ENCODE measurements at regions not wholly inside any gene's neighbourhood (a gene's known extent, or its start where the extent isn't known, plus 50 kb on each side); places are given as distances from the start of the nearest gene placed in this dataset.

DNA sequence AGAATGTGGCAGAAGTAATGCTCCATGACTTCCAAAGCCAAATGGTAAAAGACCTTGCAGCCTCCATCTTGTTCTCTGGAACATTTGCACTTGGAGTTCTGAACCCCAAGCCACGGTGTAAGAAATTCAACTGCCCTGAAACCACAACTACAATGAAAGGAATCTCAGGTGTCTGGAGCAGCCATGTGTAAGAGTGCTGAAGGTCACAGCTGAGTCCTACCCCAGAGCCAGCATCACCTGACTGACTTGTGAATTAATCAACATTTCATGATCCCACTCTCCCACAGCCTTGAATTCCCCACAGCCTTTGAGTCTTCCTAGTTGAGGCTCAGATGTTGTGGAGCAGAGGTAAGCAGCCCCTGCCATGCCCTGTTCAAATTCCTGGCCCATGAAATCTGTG, 192.8 kb upstream of the CAMK1G start:
- no peak for DNase-seq (ENCODE audit: low read depth, low spot score)

DNA sequence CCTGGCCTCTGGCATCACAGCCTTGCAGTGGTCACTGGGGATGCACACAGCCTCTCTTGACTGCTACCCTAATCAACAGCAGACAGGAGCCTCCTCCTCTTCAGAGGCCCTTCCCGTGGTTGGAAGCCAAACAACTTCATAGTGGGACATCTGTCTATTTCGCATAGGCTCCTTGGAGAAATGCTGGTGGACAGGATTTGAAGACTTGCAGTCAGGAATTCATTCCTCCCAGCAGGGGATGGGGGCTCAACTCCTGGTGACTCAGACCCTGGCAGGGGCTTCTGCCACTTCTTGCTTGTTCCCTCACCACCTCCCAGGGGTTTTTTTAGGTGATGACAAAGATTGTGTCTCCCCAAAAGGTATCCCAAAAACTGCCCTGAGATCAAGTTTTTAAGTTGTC, 191.7 kb upstream of the CAMK1G start:
- no peak for DNase-seq (ENCODE audit: low read depth, low spot score)

DNA sequence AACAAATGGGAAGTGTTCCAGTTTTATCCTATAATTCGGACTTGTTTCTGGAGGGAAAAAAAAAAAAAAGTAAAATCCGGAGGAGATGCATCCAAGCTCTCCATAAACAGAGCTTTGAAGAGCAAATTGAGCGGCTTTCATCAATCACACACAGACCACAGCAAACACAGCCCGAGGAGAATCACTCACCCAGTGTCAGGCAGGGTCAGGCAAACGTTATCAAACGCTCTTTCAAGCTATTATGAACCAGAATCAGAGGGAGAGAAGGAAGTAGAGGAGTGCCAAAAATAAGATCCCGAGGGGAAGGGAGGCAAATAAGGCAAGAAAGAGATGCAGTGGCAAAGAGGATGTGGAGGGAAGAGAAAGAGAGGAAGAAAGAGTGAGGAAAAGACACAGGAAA, 188.3 kb upstream of the CAMK1G start:
- no peak for DNase-seq (ENCODE audit: low read depth, low spot score)

DNA sequence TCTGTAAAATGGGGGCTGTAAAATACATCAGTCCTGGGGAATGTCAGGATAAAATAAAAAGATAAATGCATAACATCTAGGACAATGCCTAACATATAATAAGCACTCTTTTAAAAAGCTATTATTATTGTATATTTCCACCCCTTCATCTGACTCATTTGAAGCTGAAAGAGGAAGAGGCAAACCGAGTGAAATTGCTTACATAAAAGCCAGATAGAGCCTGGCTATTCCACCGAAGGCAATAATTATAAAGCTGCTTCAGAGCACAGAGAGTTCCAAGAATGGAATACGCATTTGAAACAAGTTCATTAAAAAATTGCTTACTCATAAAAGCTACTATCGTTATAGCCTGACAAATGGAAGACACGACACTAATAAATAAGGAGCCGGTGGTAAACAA, 186.1 kb upstream of the CAMK1G start:
- DNase-seq (ENCODE audit: low read depth, low spot score) = no peak

DNA sequence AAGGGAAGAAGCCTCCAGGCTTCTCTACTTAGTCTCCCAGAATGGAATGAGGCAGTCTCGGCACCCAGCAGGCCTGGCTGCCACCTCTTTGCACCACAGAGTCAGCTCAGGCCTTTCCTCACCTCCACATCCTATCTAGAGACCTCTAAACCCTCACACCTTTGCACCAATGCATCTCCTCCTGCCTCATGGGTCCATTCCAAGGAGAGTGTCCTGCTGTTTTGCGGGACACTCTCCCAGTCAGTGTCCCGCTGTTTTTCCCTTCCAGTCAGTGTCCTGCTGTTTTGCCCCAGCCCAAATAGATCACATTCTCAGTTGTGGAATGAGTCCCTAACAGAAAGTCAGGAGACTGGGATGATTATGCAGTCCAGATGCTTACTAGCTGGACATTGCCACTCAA, 185.6 kb upstream of the CAMK1G start:
- DNase-seq (ENCODE audit: low read depth, low spot score) = no peak

DNA sequence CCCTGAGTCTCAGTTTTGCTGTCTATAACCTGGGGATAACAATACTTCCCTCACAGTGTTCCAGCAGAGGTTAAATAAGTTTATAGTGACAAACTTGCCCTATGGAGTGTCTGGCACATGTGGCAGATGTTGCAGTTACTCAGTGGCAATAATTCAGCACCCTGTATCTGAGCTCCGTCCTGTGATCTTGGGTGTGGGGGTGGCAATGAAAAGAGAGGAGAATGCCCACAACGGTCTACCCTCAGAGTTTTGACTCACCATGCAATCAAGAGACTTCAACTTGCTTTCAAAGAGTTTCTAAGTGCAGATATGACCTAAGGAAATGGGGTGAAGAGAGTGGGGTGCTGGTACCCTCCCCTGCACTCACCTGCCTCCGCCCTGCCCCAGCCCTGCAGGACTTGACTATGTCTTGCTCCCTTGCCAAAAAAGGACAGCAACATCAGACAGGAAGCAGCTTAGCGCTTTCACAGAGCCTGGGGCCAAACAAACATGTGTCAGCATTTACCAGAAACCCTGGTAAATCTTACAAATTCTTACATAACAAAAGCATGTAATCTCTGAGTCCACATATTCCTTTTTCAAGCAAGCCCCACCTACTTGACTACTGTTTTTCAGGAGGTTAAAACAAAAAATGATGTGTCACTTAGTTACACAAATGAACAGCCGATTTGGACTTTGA, 185.1 kb upstream of the CAMK1G start:
- no peak for DNase-seq (ENCODE audit: low read depth, low spot score)

DNA sequence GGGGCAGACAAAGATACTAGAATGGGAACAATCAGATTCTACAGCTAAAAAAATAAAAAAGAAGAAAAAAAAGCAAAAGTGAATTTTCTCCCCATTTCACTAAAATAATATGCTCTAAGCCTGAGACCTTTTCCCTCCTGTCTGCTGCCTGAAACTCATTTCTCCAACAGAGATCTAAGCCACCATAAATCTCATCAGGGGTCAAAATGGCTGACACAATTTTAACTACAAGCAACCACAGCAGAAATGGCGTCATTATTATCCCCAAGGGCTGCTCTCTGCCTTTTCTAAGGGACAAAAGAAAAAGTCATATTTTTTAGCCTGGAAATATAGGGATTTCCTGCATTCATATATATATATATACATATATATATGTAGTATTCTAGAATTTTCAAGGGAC, 183.7 kb upstream of the CAMK1G start:
- DNase-seq (ENCODE audit: low read depth, low spot score) = no peak

DNA sequence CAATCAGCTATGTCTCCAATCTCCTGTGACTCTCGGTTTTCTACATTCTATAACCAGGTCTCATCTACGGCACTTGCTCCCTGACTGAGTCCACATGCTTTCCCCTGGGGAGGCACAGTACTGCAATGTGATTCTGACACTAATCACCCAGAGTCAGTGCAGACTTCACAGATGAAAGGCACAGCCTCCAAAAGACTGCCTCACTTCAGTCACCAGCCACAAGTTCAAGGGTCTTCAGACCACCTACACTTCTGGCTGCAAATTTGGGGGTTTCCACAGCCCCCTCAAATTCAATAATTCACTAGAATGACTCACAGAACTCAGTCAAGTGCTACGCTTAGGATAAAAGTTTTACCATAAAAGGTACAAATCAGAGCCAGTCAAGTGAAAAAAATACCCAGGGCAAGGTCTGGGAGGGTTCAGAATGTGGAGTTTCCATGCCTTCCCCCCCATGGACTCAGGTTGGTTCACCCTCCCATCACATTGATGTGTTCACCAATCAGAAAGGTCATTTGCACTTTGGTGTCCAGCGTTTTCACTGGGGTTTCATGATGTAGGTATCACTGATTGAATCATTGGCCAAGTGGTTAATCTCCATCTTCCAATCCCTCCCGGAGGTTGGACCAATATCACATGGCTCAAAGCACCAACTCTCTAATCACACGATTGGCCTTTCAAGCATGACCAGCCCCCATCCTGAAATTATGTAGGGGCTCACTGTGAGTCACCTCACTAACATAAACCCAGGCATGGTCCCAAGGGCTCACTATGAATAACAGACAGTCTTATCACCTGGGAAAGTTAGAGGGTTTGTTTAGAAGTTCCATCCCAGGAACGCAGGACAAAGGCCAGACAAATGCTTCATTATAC, 182.9 kb upstream of the CAMK1G start:
- DNase-seq (ENCODE audit: low read depth, low spot score) = no peak

DNA sequence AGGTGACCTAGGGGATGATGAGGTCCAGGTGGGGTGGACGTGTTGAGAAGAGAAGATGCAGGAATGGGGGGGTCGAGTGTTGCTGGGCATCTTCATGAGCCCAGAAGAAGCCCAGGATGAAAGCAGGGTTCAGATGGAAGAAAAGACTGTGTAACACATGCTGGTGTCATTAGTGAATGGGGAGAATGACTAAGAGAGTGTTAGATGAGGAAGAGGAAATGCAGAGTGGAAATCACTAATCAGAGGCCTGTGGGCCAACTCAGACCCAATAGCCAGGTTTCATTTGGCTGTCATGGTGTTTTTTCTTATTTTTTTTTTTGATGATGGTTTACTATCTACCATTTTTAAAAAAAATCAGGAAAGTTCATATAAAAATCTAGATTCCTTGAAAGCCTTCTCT, 180.8 kb upstream of the CAMK1G start:
- no peak for DNase-seq (ENCODE audit: low read depth, low spot score)

DNA sequence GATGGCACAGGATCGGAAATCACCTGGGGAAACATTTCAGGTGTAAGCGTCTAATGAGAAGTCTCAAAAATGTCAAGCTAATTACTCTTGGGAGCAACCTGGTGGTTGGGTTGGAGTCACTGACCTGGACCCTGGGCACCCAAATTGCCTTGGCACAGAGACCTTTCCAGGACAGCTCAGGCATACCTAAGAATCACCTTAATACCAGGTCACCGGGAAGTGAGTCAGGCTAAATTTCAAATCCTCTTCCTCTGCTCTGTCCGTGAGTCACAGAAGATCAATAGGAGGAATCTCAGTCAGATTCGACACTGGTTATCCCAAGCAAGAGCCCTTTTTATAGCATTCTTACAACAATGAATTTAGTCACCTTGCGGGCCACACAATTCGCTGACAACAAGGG, 179.6 kb upstream of the CAMK1G start:
- DNase-seq (ENCODE audit: low read depth, low spot score) = no peak

DNA sequence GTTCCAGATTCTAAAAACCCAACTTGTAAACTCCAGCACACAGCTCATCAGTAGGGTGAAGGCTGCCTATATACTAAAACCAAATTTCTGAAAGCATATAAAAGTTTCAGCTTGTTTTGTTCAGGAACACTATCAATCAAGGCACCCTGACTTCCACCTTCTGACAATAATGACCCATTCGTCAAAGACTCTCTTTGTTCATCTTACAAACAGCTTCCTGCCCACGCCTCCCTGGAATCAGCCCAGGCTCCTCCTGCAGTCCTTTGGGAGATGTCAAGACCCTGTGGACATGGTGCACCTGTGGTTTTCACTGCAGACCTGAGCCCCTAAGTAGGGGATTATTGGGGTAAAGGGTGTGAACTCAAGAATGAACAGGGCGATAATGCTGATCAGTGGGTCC, 178.9 kb upstream of the CAMK1G start:
- no peak for DNase-seq (ENCODE audit: low read depth, low spot score)

DNA sequence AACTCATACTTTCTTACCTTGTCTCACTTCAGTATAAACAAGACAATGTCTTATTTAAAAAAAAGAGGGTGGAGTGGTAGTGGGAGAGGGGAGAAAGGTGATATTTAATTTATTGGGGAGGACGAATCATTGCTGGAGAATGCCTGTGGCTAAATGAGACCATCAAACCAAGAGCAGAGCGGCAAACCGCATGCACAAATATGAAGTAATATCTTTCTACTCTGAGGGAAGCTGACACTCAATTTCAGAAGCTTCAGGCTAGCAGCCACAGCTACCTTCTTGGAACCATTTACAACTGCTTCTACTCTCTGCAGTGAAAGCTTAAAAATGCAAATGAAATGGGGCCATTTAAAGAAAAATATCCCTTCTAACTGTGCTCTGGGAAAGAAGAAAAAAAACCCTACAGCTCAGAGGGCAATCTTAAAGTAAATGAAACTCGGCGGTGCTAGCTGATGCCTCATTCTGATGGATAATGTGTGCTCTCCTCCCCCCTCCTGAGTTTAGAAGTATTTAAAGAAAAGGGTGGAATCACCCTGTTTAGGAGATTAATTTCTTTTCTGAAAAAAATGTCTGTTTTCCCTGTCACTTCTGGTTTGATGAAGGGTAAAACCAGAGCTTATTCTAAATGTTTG, 178.2 kb upstream of the CAMK1G start:
- no peak for DNase-seq (ENCODE audit: low read depth, low spot score)

DNA sequence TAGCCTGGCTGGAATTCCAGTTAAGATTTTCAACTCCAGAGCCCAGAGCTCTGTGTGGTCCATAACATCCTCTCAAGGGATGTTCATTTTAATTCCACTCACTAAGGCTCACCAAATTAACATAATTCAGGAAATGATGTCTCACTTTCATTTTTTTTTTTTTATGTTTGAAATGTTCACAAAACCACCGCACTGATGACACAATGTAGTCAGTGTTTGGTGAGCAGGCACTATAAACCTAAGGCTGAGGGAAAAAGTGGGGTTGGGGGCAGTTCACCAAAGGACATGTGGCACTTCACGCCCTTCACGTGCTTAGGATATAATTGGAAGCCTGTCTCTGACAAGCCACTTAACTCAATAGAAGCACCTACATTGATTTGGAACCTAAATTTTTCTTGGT, 177.3 kb upstream of the CAMK1G start:
- DNase-seq (ENCODE audit: low read depth, low spot score) = no peak

DNA sequence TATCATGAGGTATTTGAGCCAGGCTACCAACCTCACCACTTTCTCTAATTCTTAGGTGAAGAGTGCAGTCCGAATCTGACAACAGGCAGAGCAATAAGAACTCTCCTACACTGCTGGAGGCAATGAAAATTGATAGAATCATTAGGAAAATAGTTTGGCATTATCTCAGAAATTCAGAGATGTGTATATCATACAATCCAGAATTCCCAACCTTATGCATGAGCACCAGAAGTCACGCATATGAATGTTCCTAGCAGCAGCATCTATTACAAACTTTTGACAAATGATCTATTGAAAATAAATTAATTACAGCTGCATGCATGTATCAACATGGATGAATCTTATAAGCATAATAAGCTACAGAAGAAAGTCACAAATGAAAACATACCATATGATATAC, 176.9 kb upstream of the CAMK1G start:
- DNase-seq (ENCODE audit: low read depth, low spot score) = no peak

DNA sequence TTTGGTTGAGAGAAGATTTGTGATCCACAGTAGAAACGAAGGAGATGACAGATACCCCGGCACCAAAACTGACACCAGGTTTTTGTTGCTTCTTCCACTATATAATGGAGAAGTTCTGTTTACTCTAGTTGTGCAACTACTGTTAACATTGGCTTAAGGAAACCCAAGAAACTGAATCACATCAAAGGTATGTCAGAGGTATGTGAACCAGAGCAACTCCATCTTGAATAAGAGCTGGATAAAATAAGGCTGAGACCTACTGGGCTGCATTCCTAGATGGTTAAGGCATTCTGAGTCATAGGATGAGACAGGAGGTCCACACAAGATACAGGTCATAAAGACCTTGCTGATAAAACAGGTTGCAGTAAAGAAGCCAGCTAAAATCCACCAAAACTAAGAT, 173.7 kb upstream of the CAMK1G start:
- DNase-seq (ENCODE audit: low read depth, low spot score) = no peak

DNA sequence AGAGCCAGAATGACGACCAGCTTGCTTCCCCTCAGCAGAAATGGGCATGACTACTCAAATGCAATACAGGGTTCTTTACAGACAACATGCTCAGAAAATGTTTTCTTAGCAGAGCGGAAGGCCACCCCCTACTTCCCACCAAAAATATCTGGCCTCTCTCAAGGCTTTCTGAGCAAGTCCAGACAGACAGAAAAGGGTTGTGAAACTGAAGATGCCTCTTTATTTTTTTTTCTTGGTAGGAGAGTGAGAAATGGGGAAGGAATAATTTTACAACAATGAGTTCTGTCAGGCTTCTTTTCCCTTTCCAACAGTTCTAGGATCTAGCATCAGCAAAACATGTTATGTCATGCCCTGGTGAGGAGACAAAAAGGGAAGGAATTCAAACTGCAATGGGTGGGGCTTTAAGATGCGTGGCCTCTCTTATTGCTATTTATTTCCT, 172.0 kb upstream of the CAMK1G start:
- no peak for DNase-seq (ENCODE audit: low read depth, low spot score)

DNA sequence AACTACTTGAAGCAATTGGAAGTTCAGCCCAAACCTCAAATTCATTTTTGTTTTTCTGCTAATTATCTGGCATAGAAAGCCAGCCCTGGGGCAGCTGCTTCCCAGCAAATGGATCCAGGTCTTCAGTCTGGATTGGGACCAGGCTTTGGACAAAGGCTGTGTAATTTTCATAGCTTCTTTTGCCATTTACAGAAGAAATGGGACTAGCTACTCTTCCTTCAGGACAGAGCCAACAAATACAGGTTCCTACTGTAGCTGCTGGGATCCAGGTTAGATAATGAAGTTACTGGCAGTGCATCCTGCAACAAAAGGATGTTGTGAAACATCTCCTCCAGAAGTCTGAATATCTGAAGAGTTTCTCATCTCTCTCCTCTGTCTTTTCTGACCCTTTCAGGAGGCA, 171.5 kb upstream of the CAMK1G start:
- DNase-seq (ENCODE audit: low read depth, low spot score) = no peak

DNA sequence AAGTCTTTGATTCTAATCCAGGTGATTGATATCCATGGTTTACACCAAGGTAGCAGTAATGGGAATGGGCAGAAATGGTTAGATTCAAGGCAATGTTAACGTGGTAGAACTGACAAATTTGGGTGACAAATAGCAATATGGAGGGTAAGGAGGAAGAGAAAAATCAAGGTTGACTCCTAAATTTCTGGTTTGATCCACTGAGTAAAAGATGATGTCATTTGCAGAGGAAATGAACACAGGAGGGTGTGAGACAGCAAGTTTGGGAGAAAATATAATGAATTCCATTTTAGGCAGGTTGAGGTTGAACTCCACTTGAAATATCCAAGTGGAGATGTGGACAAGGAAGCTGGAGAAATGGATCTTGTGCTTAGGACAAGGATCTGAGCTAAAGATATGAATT, 170.9 kb upstream of the CAMK1G start:
- DNase-seq (ENCODE audit: low read depth, low spot score) = no peak

DNA sequence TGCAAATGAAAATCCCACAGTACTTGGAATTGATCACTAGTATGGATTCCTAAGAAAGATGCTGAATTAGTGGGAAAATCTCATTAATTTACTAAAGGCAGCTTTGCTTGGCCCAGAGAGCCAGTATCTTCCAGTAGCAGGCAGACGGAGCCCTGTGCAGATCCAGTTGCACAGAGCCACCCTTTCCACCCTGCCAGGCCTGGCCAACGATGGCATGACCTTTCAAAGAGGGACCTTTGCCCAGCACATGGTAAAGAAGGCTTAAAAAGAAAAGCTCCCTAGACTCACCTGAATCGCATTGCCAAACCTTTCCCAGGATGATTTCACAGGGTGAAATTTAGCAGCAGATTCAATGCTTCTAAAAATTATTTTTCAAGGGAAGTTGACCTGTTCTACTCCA, 170.5 kb upstream of the CAMK1G start:
- no peak for DNase-seq (ENCODE audit: low read depth, low spot score)

DNA sequence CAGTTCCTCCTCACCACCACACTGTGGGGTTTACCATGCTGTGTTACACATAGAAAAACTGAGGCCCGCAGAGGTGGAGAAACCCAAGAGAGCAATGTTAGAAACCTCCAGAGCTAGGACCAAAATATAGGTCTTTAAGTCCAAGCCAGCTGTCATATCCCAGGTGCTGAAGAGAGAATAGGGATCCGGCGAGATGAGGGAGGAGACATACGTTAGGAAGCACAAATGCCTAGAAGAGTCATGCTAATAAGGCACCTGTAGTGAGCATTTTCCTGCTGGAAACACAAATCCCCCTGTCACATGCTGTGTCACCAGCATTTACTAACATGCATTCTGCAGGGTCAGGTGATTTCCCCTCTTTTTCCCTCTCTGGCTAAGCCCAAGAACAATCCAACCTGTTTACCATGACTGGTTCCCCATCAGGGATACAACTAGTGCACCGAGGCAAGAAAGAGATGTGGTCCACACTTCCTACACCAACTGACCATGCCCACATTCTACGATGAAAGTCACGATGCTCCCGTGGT, 168.6 kb upstream of the CAMK1G start:
- no peak for DNase-seq (ENCODE audit: low read depth, low spot score)

DNA sequence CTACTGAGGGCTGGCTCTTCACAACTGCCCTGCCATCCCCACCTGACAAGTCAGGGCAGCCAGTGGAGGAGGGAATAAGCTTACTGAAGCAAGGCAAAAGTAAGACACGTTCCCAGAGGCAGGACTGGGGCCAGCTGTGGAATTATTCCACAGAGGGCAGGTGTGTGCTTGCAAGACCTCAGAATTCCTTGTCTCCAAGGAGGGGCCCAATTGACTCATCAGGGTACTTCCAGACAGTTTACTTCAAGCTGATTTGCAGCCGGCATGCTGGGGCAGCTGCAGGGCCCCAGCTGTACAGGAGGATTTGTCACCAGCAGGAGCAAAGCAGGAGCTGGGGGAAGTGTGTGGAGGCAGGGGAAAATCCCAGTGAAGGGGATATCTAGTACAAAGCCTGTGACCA, 167.5 kb upstream of the CAMK1G start:
- no peak for DNase-seq (ENCODE audit: low read depth, low spot score)

DNA sequence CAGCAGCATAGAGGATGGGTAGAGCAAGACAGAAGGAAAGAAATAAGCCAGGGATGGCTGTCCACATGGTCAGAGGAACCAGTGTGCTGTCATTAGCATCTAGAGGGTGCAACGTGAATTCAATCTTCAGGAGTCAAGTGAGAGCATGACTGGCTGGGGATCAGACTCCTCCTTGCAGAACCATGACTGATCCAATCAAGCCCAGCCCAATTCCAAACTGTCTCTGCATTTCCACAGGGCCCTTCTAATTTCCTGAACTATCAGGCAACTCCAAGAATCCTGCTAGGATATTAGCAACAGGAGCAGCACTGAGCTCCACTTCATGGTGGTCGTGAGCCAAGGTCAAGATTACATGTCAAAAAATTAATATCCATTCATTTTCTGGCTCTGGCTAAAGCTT, 166.8 kb upstream of the CAMK1G start:
- DNase-seq (ENCODE audit: low read depth, low spot score) = no peak

DNA sequence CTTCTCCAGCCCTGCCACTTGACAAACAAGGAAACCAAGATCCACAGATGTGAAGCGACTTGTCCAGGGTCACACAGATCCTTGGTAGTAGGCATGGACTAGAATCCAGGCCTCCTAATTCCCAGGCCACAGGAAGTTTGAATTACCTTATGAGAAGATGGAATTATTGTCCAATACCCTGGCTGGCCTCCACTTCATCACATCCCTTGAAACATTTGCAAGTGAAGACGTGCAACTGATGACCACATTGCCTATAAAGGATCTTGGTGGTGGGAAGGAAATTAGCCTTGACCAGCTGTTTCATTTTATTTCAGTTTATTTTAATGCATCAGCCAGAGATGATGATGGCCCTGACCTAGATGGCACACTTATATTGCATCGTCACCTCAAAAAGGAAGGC, 165.8 kb upstream of the CAMK1G start:
- DNase-seq (ENCODE audit: low read depth, low spot score) = no peak

Measured in activated naive CD8-positive, alpha-beta T cell treated with anti-CD3 and anti-CD28 coated beads, Interleukin-2, amount 50 U/mL, for 16 hours (primary cell).